IPS-18a (cell line): ENCODE measurements at regions not wholly inside any gene's neighbourhood (a gene's known extent, or its start where the extent isn't known, plus 50 kb on each side); places are given as distances from the start of the nearest gene placed in this dataset.
A peak's percentile ranks its signal among the peaks of the same experiment; 100 is the strongest.

ENCODE experiments used
- H3K27ac ChIP-seq: one replicate; pipeline ENCODE4 v1.5.1; 2013; ENCODE audit warnings: low read length
- H3K27me3 ChIP-seq: one replicate; pipeline ENCODE4 v1.6.1; 2013; ENCODE audit warnings: mild to moderate bottlenecking, low read length; ENCODE audit not compliant: control insufficient read depth, insufficient read depth
- H3K36me3 ChIP-seq: one replicate; pipeline ENCODE4 v1.6.1; 2013; ENCODE audit warnings: low read depth, low read length; ENCODE audit not compliant: control insufficient read depth
- H3K4me1 ChIP-seq: one replicate; pipeline ENCODE4 v1.6.1; 2013; ENCODE audit warnings: low read depth, low read length; ENCODE audit not compliant: control insufficient read depth
- H3K4me3 ChIP-seq: one replicate; pipeline ENCODE4 v1.5.1; 2013; ENCODE audit warnings: low read length
- H3K9ac ChIP-seq: one replicate; pipeline ENCODE4 v1.6.1; 2013; ENCODE audit warnings: mild to moderate bottlenecking, low read length, moderate library complexity
- H3K9me3 ChIP-seq: one replicate; pipeline ENCODE4 v1.6.1; 2013; ENCODE audit warnings: low read depth, low read length; ENCODE audit not compliant: control insufficient read depth

GRCh38 chr1:87673309-87673708 lies 344.6 kb downstream of the LMO4 start:
- H3K9ac ChIP-seq = no peak overlapping the region
- H3K27ac ChIP-seq = no peak overlapping the region
- H3K9me3 ChIP-seq = no peaks in the 10 kb centered on the region
- no peaks in the 10 kb centered on the region for H3K36me3 ChIP-seq
- no peak overlapping the region for H3K4me3 ChIP-seq
- no peaks in the 10 kb centered on the region for H3K27me3 ChIP-seq
- H3K4me1 ChIP-seq = no peaks in the 10 kb centered on the region

GRCh38 chr1:87673748-87674147 lies 345.1 kb downstream of the LMO4 start:
- Histone ChIP-seq H3K9ac (no peak overlapping the region), H3K27ac (no peak overlapping the region), H3K4me1 (no peaks in the 10 kb centered on the region), H3K36me3 (no peaks in the 10 kb centered on the region), H3K27me3 (no peaks in the 10 kb centered on the region), H3K4me3 (no peak overlapping the region), H3K9me3 (no peaks in the 10 kb centered on the region)

- Histone ChIP-seq H3K27me3 (no peaks in the 10 kb centered on the region), H3K4me1 (no peaks in the 10 kb centered on the region), H3K27ac (no peak overlapping the region), H3K4me3 (no peak overlapping the region), H3K36me3 (no peaks in the 10 kb centered on the region), H3K9ac (no peak overlapping the region), H3K9me3 (no peaks in the 10 kb centered on the region)
Observed at GRCh38 chr1:87674791-87675190, 346.1 kb downstream of the LMO4 start.

DNA sequence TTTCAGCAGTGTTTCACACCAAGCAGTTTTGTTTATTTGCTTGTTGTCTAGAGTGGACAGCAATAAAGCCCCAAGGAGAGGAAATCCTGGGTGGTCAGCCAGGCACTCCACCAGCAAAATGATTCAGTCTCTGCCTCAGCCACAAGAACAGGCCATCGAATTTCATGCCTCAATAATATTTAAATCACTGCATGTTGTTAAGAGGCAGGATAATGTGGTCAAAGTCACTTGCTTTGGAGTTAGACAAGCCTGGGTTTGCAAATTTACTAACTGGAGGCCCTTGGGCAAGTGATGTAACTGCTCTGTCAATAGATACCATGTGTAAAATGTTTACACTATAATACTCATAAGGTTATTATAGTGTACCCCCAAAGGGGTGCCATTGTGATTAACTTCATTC lies 349.6 kb downstream of the LMO4 start:
- Histone ChIP-seq H3K9me3 (no peaks in the 10 kb centered on the region), H3K4me3 (no peak overlapping the region), H3K9ac (no peak overlapping the region), H3K4me1 (peaks cover 8% of the 10 kb centered on the region), H3K27me3 (peaks cover under 1% of the 10 kb centered on the region), H3K27ac (no peak overlapping the region), H3K36me3 (no peaks in the 10 kb centered on the region)

DNA sequence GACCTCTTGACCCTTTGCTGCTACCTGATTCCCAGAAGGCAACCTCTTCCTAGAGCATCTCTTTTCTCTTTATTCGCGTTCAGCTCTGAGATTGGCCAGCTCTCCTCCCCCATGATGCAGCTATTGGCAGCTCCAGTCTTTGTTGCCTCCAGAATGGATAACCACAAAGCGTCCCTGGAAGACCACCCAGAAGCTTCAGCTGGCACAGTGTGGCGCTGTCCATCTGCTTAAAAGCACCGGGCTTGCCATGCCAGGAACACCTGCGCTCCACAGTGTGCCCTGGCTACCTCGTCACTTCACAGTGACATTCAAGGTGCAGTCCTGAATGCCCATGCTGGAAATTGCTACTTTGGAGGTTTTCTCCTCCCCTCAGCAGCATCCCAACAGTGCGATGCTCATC lies 353.9 kb downstream of the LMO4 start:
- no peaks in the 10 kb centered on the region for H3K36me3 ChIP-seq
- no peak overlapping the region for H3K9ac ChIP-seq
- peaks cover 45% of the 10 kb centered on the region for H3K4me1 ChIP-seq
- no peaks in the 10 kb centered on the region for H3K9me3 ChIP-seq
- no peak overlapping the region for H3K27ac ChIP-seq
- H3K27me3 ChIP-seq = peaks cover 10% of the 10 kb centered on the region
- no peak overlapping the region for H3K4me3 ChIP-seq

DNA sequence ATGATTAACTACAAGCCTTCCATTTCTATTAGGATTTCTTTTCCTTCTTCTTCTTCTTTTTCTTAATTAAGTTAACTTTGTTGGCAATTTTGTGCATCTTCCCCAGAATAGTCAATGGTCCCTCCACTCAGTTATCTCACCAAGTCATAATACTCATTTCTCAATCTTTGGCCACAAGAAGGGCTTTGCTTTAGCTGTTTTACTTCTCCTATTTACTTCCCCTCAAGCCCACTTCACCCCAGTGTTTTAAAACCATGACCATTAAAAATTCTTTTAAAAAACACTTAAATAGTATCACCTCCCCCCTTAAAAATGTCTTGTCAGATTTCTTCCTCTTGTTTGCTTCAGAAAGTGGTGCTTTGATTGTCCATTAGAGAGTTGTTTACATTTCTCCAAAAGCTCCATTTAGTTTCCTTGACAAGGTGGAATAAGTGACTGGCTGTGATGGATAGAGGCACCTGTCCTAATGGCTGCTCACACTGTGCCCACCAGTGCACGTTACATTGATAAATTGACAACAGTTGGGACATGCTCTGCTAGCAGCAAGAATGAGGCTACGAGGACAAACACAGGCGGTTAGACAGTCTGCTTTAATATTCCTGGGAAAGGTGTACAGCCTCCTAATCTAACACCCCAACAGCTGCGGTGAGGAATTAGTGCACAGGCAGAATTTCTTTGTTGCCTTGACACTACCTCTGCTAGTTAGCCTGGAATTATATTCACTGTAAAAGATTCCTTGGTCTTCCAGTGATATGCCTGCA lies 354.7 kb downstream of the LMO4 start:
- Histone ChIP-seq H3K27me3 (peaks cover 10% of the 10 kb centered on the region), H3K9ac (no peak overlapping the region), H3K4me1 (peaks cover 45% of the 10 kb centered on the region), H3K4me3 (no peak overlapping the region), H3K27ac (no peak overlapping the region), H3K36me3 (no peaks in the 10 kb centered on the region), H3K9me3 (no peaks in the 10 kb centered on the region)

- Histone ChIP-seq H3K9me3 (no peaks in the 10 kb centered on the region), H3K9ac (peak overlapping the region; percentile 29), H3K4me1 (peaks cover 45% of the 10 kb centered on the region), H3K4me3 (peak overlapping the region; percentile 34), H3K27me3 (peaks cover 10% of the 10 kb centered on the region), H3K27ac (no peak overlapping the region), H3K36me3 (no peaks in the 10 kb centered on the region)
Observed at GRCh38 chr1:87684194-87684593, 355.5 kb downstream of the LMO4 start.

- peak overlapping the region; percentile 34 for H3K4me3 ChIP-seq
Observed at GRCh38 chr1:87684713-87685205, 356.1 kb downstream of the LMO4 start.

DNA sequence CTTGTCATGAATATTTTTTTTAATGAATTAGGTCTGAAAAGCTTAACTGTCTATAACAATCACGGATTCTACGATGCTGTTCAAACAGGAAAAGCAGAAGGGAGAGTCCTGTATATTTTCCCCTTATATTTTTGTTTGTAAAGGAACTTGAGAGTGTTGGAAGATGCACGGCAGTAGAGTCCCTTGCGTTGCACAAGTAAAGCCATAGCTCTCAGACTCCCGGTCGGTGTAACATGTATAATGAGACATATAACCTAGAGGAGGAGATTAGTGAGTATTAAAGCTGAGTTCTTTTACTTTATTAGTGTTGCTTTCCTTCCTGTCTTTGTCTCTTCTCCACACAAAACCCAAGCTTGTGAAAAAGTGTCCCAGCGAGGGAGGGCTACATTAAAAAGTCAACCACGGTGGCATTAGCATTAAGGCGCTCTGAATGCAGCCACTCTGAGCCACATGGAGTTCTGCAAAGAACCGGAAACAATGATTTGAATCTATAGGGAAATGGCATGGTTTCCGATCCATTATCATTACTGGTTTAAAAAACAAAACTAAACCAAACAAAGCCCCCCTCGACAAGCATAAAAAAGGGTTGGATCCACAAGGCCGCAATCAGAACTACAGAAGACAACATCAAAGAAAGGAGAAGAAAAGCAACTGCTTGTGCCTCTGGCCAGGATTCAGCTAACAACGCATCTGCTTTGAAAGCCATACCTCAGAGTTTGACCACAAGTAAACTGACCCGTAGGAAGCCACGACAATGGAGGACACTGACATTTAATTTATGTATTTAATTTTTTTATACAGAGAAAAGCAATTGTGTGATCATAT lies 356.8 kb downstream of the LMO4 start:
- H3K27ac ChIP-seq = peak overlapping the region; percentile 8
- H3K9me3 ChIP-seq = no peaks in the 10 kb centered on the region
- peaks cover 10% of the 10 kb centered on the region for H3K27me3 ChIP-seq
- H3K36me3 ChIP-seq = no peaks in the 10 kb centered on the region
- H3K9ac ChIP-seq = peak overlapping the region; percentile 29
- H3K4me3 ChIP-seq = peak overlapping the region; percentile 34
- H3K4me1 ChIP-seq = peaks cover 45% of the 10 kb centered on the region

More at GRCh38 chr1:87684713-87685205, 356.1 kb downstream of the LMO4 start:
- Histone ChIP-seq H3K36me3 (no peaks in the 10 kb centered on the region), H3K27me3 (peaks cover 10% of the 10 kb centered on the region), H3K27ac (no peak overlapping the region), H3K9me3 (no peaks in the 10 kb centered on the region), H3K9ac (peak overlapping the region; percentile 29), H3K4me1 (peaks cover 45% of the 10 kb centered on the region)

DNA sequence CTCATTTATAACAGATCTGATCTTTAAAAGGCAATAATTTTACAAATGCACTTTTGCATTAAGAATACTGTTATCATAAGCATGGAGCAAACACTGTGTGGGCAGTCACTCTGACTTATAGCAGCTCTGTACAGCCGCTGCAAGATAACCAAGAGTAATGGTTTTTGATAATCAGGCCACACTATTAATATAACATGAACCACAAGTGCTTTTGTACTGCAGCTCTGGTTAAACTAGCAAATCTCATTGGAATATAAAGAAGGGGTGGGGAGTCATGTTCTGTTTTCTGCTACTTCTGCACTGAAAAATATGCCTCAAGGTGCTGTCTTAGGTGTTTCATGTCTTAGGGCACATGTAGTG lies 357.4 kb downstream of the LMO4 start:
- H3K36me3 ChIP-seq = no peaks in the 10 kb centered on the region
- no peak overlapping the region for H3K27ac ChIP-seq
- H3K4me3 ChIP-seq = peak overlapping the region; percentile 34
- no peaks in the 10 kb centered on the region for H3K9me3 ChIP-seq
- no peak overlapping the region for H3K9ac ChIP-seq
- H3K4me1 ChIP-seq = peaks cover 45% of the 10 kb centered on the region
- H3K27me3 ChIP-seq = peaks cover 10% of the 10 kb centered on the region

GRCh38 chr1:87686671-87687070 lies 358.0 kb downstream of the LMO4 start:
- Histone ChIP-seq H3K9me3 (no peaks in the 10 kb centered on the region), H3K27me3 (peaks cover 10% of the 10 kb centered on the region), H3K4me1 (peaks cover 45% of the 10 kb centered on the region), H3K27ac (no peak overlapping the region), H3K9ac (no peak overlapping the region), H3K36me3 (no peaks in the 10 kb centered on the region), H3K4me3 (no peak overlapping the region)
